ENCODE measurements at regions not wholly inside any gene's neighbourhood (a gene's known extent, or its start where the extent isn't known, plus 50 kb on each side); places are given as distances from the start of the nearest gene placed in this dataset.

GRCh38 chr2:20150110-20150706, 74.7 kb downstream of the SDC1 start:
- no peak for TF ChIP-seq CTCF (IDR thresholded peaks at IDR 0.05; ENCODE audit: low read depth, low read length, missing control alignments)
- no peak overlapping the region for H3K4me3 ChIP-seq (ENCODE audit: low read depth, low read length)
- no peak for DNase-seq (ENCODE audit: low read depth)

- no peak overlapping the region for H3K4me3 ChIP-seq (ENCODE audit: low read depth, low read length)
- DNase-seq (ENCODE audit: low read depth): no peak
- no peak for TF ChIP-seq CTCF (IDR thresholded peaks at IDR 0.05; ENCODE audit: low read depth, low read length, missing control alignments)
These were observed 75.3 kb downstream of the SDC1 start for GRCh38 chr2:20149703-20150030.

GRCh38 chr2:20148923-20149702, 75.8 kb downstream of the SDC1 start:
- no peak overlapping the region for H3K4me3 ChIP-seq (ENCODE audit: low read depth, low read length)
- no peak for DNase-seq (ENCODE audit: low read depth)
- no peak for TF ChIP-seq CTCF (IDR thresholded peaks at IDR 0.05; ENCODE audit: low read depth, low read length, missing control alignments)

- H3K4me3 ChIP-seq (ENCODE audit: low read depth, low read length): no peak overlapping the region
- no peak for TF ChIP-seq CTCF (IDR thresholded peaks at IDR 0.05; ENCODE audit: low read depth, low read length, missing control alignments)
- no peak for DNase-seq (ENCODE audit: low read depth)
These were observed 76.5 kb downstream of the SDC1 start for GRCh38 chr2:20148426-20148922.

GRCh38 chr2:20147351-20147750, 77.6 kb downstream of the SDC1 start:
- DNase-seq (ENCODE audit: low read depth): no peak
- TF ChIP-seq CTCF (IDR thresholded peaks at IDR 0.05; ENCODE audit: low read depth, low read length, missing control alignments): no peak
- no peak overlapping the region for H3K4me3 ChIP-seq (ENCODE audit: low read depth, low read length)

- no peak overlapping the region for H3K4me3 ChIP-seq (ENCODE audit: low read depth, low read length)
- no peak for DNase-seq (ENCODE audit: low read depth)
- TF ChIP-seq CTCF (IDR thresholded peaks at IDR 0.05; ENCODE audit: low read depth, low read length, missing control alignments): no peak
These were observed 78.5 kb downstream of the SDC1 start for GRCh38 chr2:20146401-20146800.
